Thyroid gland (tissue), 4 donors: ENCODE measurements at regions not wholly inside any gene's neighbourhood (a gene's known extent, or its start where the extent isn't known, plus 50 kb on each side); places are given as distances from the start of the nearest gene placed in this dataset.

ENCODE experiments used
- DNase-seq, 2 donors: peaks; one replicate each; pipeline ENCODE4 v3.0.0-alpha.2; 2019
- H3K27ac ChIP-seq, 3 donors: fragments of 200-600 bp; sonication (generic); 1 replicate in 2 of 3; 2 replicates in 1 of 3; pipeline ENCODE4 v1.5.1; 2016 to 2019; ENCODE audit warnings: mild to moderate bottlenecking in 1 of 3, moderate library complexity in 1 of 3
- H3K27me3 ChIP-seq: fragments of 200-600 bp; sonication (generic); one replicate; pipeline ENCODE4 v1.5.1; 2019
- H3K36me3 ChIP-seq, 2 donors: fragments of 200-600 bp; sonication (generic); one replicate each; pipeline ENCODE4 v1.5.1; 2016 to 2019
- H3K4me1 ChIP-seq, 2 donors: fragments of 200-600 bp; sonication (generic); one replicate each; pipeline ENCODE4 v1.5.1; 2017 to 2019
- H3K4me3 ChIP-seq, 3 donors: fragments of 200-600 bp; sonication (generic); replicated peaks in 1 of 3; 1 replicate in 2 of 3; 2 replicates in 1 of 3; pipeline ENCODE4 v1.5.1; 2016; ENCODE audit warnings: mild to moderate bottlenecking in 1 of 3
- H3K9me3 ChIP-seq: fragments of 200-600 bp; sonication (generic); one replicate; pipeline ENCODE4 v1.5.1; 2017
- POLR2A ChIP-seq, 2 donors: fragments of 450-650 bp; IDR thresholded peaks; one replicate each; pipeline ENCODE4 v1.6.1; 2017; ENCODE audit warnings: antibody characterized with exemption in 2 of 2, mild to moderate bottlenecking in 2 of 2, moderate library complexity in 1 of 2
- WGBS, 2 donors: methylation state at CpG; one replicate each; pipeline ENCODE4 v1.1.5; 2017; 5-methylcytosine and 5-hydroxymethylcytosine counted together
- intact Hi-C: fragments of 100-400 bp; cut with DNase I; formaldehyde crosslinking; loops from one replicate; pipeline ENCODE4 v1.15.1; 2023
- TF ChIP-seq, protein P1 (sequence below), 6 experiments: fragments of 200-600 bp in 3 of 6; fragments of 450-650 bp in 3 of 6; sonication (generic) in 3 of 6; IDR thresholded peaks; one replicate each; pipeline ENCODE4 v1.5.1; 2016 to 2019; ENCODE audit warnings: antibody characterized with exemption in 6 of 6, mild to moderate bottlenecking in 2 of 6, inconsistent platforms in 1 of 6, moderate library complexity in 1 of 6

DNA sequence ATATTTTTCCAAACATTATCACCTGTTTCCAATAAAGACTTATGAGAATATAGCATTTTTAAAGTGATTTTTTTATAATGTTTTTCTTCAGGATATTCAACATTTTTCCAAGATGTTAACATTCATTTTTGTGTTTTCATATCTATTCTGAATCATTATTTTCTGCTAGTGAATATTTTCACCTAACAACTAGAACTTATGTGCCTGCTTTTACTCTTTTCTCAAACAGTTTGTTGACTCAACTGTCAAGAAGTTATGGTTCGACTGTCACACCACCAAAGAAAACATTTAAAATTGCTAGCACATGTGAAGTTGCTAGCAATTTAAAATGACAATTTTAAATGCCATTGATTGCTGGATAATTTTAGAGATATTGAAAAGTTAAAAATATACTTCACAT is 343.3 kb upstream of the CDH9 start:
- H3K27me3 ChIP-seq = no peaks in the 10 kb centered on the region
- WGBS, 2 donors = 64 to 78% methylated on average over 1 of the region's 1 CpG

DNA sequence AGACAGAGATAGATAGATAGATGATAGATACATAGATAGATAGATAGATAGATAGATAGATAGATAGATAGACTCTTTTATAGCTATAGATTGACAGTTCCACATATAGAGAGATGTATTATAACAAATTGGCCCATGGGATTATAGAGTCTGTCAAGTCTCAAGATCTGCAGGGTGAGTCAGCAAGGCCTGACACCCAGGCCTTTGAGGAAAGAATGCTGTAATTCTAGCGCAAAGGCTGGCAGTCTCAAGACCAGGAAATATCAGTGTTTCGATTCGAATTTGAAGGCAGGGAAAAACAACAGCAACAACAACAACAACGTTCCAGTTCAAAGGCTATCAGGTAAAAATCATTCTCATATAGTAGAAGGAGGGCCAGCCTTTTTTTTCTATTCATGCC is 339.2 kb upstream of the CDH9 start:
- 71 to 85% methylated on average over 4 of the region's 4 CpGs for WGBS, 2 donors
- no peak for DNase-seq
- H3K4me1 ChIP-seq = no peaks in the 10 kb centered on the region
- H3K4me3 ChIP-seq = no peak overlapping the region
- TF ChIP-seq, protein P1, sequence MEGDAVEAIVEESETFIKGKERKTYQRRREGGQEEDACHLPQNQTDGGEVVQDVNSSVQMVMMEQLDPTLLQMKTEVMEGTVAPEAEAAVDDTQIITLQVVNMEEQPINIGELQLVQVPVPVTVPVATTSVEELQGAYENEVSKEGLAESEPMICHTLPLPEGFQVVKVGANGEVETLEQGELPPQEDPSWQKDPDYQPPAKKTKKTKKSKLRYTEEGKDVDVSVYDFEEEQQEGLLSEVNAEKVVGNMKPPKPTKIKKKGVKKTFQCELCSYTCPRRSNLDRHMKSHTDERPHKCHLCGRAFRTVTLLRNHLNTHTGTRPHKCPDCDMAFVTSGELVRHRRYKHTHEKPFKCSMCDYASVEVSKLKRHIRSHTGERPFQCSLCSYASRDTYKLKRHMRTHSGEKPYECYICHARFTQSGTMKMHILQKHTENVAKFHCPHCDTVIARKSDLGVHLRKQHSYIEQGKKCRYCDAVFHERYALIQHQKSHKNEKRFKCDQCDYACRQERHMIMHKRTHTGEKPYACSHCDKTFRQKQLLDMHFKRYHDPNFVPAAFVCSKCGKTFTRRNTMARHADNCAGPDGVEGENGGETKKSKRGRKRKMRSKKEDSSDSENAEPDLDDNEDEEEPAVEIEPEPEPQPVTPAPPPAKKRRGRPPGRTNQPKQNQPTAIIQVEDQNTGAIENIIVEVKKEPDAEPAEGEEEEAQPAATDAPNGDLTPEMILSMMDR (IDR thresholded peaks at IDR 0.05) = no peak
- TF ChIP-seq POLR2A (IDR thresholded peaks at IDR 0.05) = no peak
- no peaks in the 10 kb centered on the region for H3K36me3 ChIP-seq
- H3K9me3 ChIP-seq = no peaks in the 10 kb centered on the region
- intact Hi-C loops = no loop called here
- H3K27me3 ChIP-seq = no peaks in the 10 kb centered on the region
- H3K27ac ChIP-seq = no peak overlapping the region

More for the DNA sequence above, 343.3 kb upstream of the CDH9 start:
- intact Hi-C loops = no loop called here
- Histone ChIP-seq H3K36me3 (no peaks in the 10 kb centered on the region), H3K27ac (no peak overlapping the region), H3K4me1 (no peaks in the 10 kb centered on the region), H3K9me3 (no peaks in the 10 kb centered on the region), H3K4me3 (no peak overlapping the region)
- no peak for DNase-seq
- no peak for TF ChIP-seq POLR2A (IDR thresholded peaks at IDR 0.05)
- TF ChIP-seq, protein P1 (IDR thresholded peaks at IDR 0.05) = no peak

DNA sequence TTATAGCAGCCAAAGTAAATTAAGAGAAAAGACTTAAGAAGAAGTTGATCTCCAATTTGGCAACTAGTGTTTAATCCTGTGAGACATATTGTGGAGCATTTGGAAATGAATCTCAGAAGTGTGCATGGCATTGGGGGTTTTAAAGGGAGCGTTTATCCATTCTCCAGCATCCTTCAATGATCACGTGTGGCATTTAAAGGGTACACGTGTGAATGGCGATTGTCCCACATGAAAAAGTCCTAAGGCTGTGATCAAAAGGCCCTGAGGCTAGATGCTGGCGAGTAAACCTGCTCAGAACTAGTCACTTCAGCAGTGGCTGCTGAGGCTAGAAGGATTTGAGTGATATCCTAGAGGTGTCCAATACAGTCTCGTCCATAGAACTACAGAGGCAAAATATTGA is 315.6 kb upstream of the CDH9 start:
- intact Hi-C loops = no loop called here
- Histone ChIP-seq H3K4me1 (no peaks in the 10 kb centered on the region), H3K36me3 (no peaks in the 10 kb centered on the region), H3K4me3 (no peak overlapping the region), H3K27me3 (no peaks in the 10 kb centered on the region), H3K9me3 (no peaks in the 10 kb centered on the region), H3K27ac (no peak overlapping the region)
- TF ChIP-seq, protein P1 (IDR thresholded peaks at IDR 0.05) = no peak
- no peak for TF ChIP-seq POLR2A (IDR thresholded peaks at IDR 0.05)
- DNase-seq = no peak
- 84 to 86% methylated on average over 6 of the region's 6 CpGs for WGBS, 2 donors

DNA sequence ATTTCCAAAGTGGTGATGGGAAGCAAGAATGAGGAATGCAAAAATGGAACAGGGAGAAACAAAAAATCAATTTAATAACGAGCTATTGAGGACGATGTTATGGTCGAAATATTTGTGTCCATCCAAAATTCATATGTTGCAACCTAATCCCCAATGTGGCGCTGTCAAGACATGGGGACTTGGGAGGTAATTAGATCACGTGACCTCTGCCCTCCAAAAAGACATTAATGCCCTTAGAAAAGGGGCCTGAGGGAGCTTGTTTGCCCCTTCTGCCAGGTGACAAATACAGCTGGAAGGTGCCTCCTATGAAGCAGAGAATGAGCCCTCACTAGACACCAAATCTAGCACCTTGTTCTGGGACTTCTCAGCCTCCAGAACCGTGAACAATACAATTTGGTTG is 315.2 kb upstream of the CDH9 start:
- H3K4me1 ChIP-seq = no peaks in the 10 kb centered on the region
- H3K27ac ChIP-seq = no peak overlapping the region
- TF ChIP-seq POLR2A (IDR thresholded peaks at IDR 0.05) = no peak
- no peaks in the 10 kb centered on the region for H3K27me3 ChIP-seq
- no peaks in the 10 kb centered on the region for H3K36me3 ChIP-seq
- intact Hi-C loops = no loop called here
- no peak for DNase-seq
- no peaks in the 10 kb centered on the region for H3K9me3 ChIP-seq
- H3K4me3 ChIP-seq = no peak overlapping the region
- 78 to 81% methylated on average over 6 of the region's 6 CpGs for WGBS, 2 donors

DNA sequence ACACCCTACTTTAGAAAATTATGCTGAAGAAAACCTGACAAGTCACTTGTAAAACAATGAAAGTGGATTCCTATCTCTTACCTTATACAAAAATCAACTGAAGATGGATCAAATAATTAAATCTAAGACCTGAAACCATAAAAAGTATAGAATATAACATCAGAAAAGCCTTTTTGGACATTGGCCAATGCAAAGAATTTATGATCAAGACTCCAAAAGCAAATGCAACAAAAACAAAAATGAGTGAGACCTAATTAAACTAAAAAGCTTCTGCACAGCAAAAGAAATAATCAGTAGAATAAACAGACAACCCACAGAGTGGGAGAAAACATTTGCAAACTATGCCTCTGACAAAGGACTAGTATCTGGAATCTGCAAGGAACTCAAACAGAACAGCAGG is 303.0 kb upstream of the CDH9 start:
- Histone ChIP-seq H3K27ac (no peak overlapping the region), H3K27me3 (no peaks in the 10 kb centered on the region), H3K4me1 (no peaks in the 10 kb centered on the region), H3K36me3 (no peaks in the 10 kb centered on the region), H3K4me3 (no peak overlapping the region), H3K9me3 (no peaks in the 10 kb centered on the region)
- no peak for DNase-seq
- TF ChIP-seq, protein P1 (IDR thresholded peaks at IDR 0.05) = no peak
- TF ChIP-seq POLR2A (IDR thresholded peaks at IDR 0.05) = no peak
- intact Hi-C loops = no loop called here

DNA sequence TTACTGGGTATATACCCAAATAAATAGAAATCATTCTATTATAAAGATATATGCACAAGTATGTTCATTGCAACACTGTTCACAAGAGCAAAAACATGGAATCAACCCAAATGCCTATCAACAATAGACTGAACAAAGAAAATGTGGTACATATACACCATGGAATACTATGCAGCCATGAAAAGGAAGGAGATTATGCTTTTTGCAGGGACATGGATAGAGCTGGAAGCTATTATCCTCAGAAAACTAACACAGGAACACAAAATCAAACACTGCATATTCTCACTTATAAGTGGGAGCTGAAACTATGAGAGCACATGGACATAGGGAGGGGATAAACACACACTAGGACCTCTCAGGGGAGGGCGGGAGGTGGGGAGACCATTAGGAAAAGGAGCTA is 298.4 kb upstream of the CDH9 start:
- TF ChIP-seq, protein P1 (IDR thresholded peaks at IDR 0.05) = no peak
- no peak for TF ChIP-seq POLR2A (IDR thresholded peaks at IDR 0.05)
- Histone ChIP-seq H3K27me3 (no peaks in the 10 kb centered on the region), H3K27ac (no peak overlapping the region), H3K36me3 (no peaks in the 10 kb centered on the region), H3K4me1 (no peaks in the 10 kb centered on the region), H3K4me3 (no peak overlapping the region), H3K9me3 (no peaks in the 10 kb centered on the region)
- 0 to 57% methylated on average over 1 of the region's 1 CpG for WGBS, 2 donors
- no peak for DNase-seq
- intact Hi-C loops = no loop called here
